AG04450 (cell line): ENCODE measurements at regions not wholly inside any gene's neighbourhood (a gene's known extent, or its start where the extent isn't known, plus 50 kb on each side); places are given as distances from the start of the nearest gene placed in this dataset.

Source experiments
- CTCF ChIA-PET: fragments of 300-600, 350-600 bp; formaldehyde crosslinking; extraction: SDS; loops from one replicate; lab custom pipeline; 2022; ENCODE audit warnings: antibody characterized with exemption, inconsistent platforms; lab: Charles Lee
- POLR2A ChIA-PET: fragments of 350-600 bp; formaldehyde crosslinking; extraction: SDS; loops from one replicate; lab custom pipeline; 2021; ENCODE audit warnings: antibody characterized with exemption, inconsistent platforms; lab: Yijun Ruan, JAX
- DNase-seq: peaks from one replicate; pipeline ENCODE4 v3.0.0-alpha.2; 2011; ENCODE audit warnings: low read depth, low spot score
- H3K27ac ChIP-seq: one replicate; pipeline ENCODE4 v1.5.1; 2012; ENCODE audit warnings: low read depth, low read length, control low read depth
- H3K27me3 ChIP-seq: one replicate; pipeline ENCODE4 v1.6.0; 2012; ENCODE audit warnings: low read length; ENCODE audit not compliant: control insufficient read depth, insufficient read depth
- H3K4me3 ChIP-seq: 2 replicates; pipeline ENCODE4 v1.5.1; 2011; ENCODE audit warnings: mild to moderate bottlenecking, low read depth, low read length, control low read depth
- H3K9me3 ChIP-seq: 2 replicates; pipeline ENCODE4 v1.5.1; 2012; ENCODE audit warnings: low read length; ENCODE audit not compliant: control insufficient read depth, insufficient read depth
- CTCF ChIP-seq: IDR thresholded peaks from 2 replicates; pipeline ENCODE4 v1.5.1; 2011; ENCODE audit warnings: low read depth, low read length, control low read depth, inconsistent platforms

GRCh38 chr2:217673627-217674026 is 329.2 kb downstream of the TNS1 start:
- Histone ChIP-seq H3K27ac (no peak overlapping the region), H3K4me3 (no peak overlapping the region), H3K27me3 (no peaks in the 10 kb centered on the region), H3K9me3 (no peaks in the 10 kb centered on the region)
- no peak for DNase-seq
- TF ChIP-seq CTCF = no peak
- POLR2A ChIA-PET = no interaction called here
- CTCF ChIA-PET = interaction anchor here (0.5 to 2.0 kb wide), 2 partner anchors 22 to 271 kb away, joined by 3 to 9 read pairs; no protein-coding TSS in a partner anchor

- POLR2A ChIA-PET = interaction anchor here (0.6 kb wide), 1 partner anchor 441 kb away, joined by 3 read pairs; no protein-coding TSS in a partner anchor
- Histone ChIP-seq H3K27me3 (no peaks in the 10 kb centered on the region), H3K9me3 (no peaks in the 10 kb centered on the region), H3K27ac (no peak overlapping the region), H3K4me3 (no peak overlapping the region)
- TF ChIP-seq CTCF = no peak
- CTCF ChIA-PET = interaction anchor here (0.7 to 2.0 kb wide), 2 partner anchors 21 to 261 kb away, joined by 3 to 9 read pairs; no protein-coding TSS in a partner anchor
- no peak for DNase-seq
Measured at GRCh38 chr2:217672472-217672871, 330.3 kb downstream of the TNS1 start.

DNA sequence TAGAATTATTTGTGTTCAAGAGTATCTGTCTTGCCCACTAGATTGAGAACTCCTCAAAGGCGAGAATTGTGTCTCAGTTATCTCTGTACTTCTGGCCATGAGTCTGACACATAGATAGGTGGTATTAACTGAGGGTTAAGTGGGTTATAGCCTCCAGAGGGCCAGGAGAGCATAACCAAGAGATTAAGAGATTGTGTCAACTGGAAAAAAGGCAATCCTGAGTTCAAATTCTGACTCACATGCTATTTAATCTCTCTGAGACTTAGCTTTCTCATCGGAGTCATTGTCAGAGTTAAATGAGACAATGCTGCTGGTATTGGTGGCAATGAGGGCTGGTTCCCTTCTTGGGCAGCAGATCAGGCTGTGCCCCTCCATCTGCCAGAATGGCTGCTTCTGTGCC is 330.9 kb downstream of the TNS1 start:
- H3K4me3 ChIP-seq = no peak overlapping the region
- ChIA-PET POLR2A (no interaction called here), CTCF (interaction anchor here (1.2 kb wide), 1 partner anchor 21 kb away, joined by 3 read pairs; no protein-coding TSS in a partner anchor)
- no peaks in the 10 kb centered on the region for H3K27me3 ChIP-seq
- no peak overlapping the region for H3K27ac ChIP-seq
- TF ChIP-seq CTCF = no peak
- no peaks in the 10 kb centered on the region for H3K9me3 ChIP-seq
- DNase-seq = no peak

- DNase-seq = no peak
- no peaks in the 10 kb centered on the region for H3K27me3 ChIP-seq
- H3K4me3 ChIP-seq = no peak overlapping the region
- no peak overlapping the region for H3K27ac ChIP-seq
- POLR2A ChIA-PET = no interaction called here
- CTCF ChIA-PET = interaction anchor here (1.2 kb wide), 1 partner anchor 20 kb away, joined by 3 read pairs; no protein-coding TSS in a partner anchor
- no peak for TF ChIP-seq CTCF
- no peaks in the 10 kb centered on the region for H3K9me3 ChIP-seq
Measured at GRCh38 chr2:217671075-217671474, 331.7 kb downstream of the TNS1 start.

DNA sequence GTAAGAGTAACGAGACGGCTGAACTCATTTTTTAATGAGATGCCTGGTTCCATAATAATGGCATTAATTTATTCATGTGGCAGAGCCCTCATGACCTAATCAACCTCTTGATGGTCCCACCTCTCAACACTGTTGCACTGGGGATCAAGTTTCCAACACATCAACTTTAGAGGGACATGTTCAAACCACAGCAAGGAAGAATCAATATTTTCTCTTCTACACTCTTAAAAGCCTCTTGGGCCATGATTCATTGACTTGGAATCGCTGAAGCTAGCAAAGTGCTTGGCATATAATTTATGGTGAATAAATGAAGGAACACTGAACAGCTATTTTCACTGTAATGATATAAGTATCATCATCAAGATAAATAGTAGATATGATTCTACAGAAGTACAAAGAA is 333.0 kb downstream of the TNS1 start:
- ChIA-PET CTCF (interaction anchor here (0.6 to 1.2 kb wide), 2 partner anchors 15 to 20 kb away, joined by 3 to 4 read pairs; no protein-coding TSS in a partner anchor), POLR2A (no interaction called here)
- Histone ChIP-seq H3K9me3 (no peaks in the 10 kb centered on the region), H3K4me3 (no peak overlapping the region), H3K27ac (no peak overlapping the region), H3K27me3 (no peaks in the 10 kb centered on the region)
- DNase-seq = no peak
- TF ChIP-seq CTCF = no peak
